Neuron (in vitro differentiated cells): ENCODE measurements at regions not wholly inside any gene's neighbourhood (a gene's known extent, or its start where the extent isn't known, plus 50 kb on each side); places are given as distances from the start of the nearest gene placed in this dataset.

Experiments used
- H2AFZ ChIP-seq: one replicate; pipeline ENCODE4 v1.6.1; 2013; ENCODE audit warnings: low read depth, mild to moderate bottlenecking, inconsistent platforms, low read length, moderate library complexity
- H3K27me3 ChIP-seq: one replicate; pipeline ENCODE4 v1.6.1; 2013; ENCODE audit warnings: low read length; ENCODE audit not compliant: insufficient read depth
- H3K36me3 ChIP-seq: one replicate; pipeline ENCODE4 v1.6.1; 2013; ENCODE audit warnings: low read length; ENCODE audit not compliant: insufficient read depth
- H3K4me1 ChIP-seq: one replicate; pipeline ENCODE4 v1.6.1; 2013; ENCODE audit warnings: low read length; ENCODE audit not compliant: insufficient read depth
- H3K4me3 ChIP-seq: 2 replicates; pipeline ENCODE4 v1.5.1; 2013; ENCODE audit warnings: mild to moderate bottlenecking, low read length, moderate library complexity
- H3K9me3 ChIP-seq: one replicate; pipeline ENCODE4 v1.6.1; 2013; ENCODE audit warnings: low read length

- no peaks in the 10 kb centered on the region for H3K36me3 ChIP-seq
- H2AFZ ChIP-seq: peak overlapping the region; percentile 46
- H3K9me3 ChIP-seq: no peaks in the 10 kb centered on the region
- H3K4me1 ChIP-seq: no peaks in the 10 kb centered on the region
- no peaks in the 10 kb centered on the region for H3K27me3 ChIP-seq
- H3K4me3 ChIP-seq: no peak overlapping the region
These were observed 529.1 kb downstream of the ZNF804A start for GRCh38 chr2:185127412-185127811.

- H3K4me3 ChIP-seq: no peak overlapping the region
These were observed 530.0 kb downstream of the ZNF804A start for GRCh38 chr2:185128346-185128745.

DNA sequence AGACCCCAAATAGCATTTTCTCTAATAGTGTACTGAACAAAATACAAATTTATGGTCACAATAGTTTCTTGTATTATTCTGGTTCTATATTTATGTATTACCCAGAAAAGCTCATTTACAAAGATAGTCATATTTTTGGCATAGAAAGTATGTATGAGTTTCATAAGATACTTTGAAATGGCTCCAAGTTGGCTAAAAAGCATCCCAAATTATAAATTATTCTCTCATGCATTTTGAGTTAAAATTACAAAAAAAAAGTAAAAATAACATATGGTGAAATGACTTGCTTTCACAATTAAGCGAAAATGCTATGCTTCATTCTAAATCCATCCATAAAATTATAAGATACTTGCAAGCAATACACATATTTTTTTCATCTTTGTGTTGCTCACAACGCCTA lies 530.7 kb downstream of the ZNF804A start:
- no peak overlapping the region for H2AFZ ChIP-seq
- H3K27me3 ChIP-seq: no peaks in the 10 kb centered on the region
- no peak overlapping the region for H3K4me3 ChIP-seq
- no peaks in the 10 kb centered on the region for H3K36me3 ChIP-seq
- no peaks in the 10 kb centered on the region for H3K9me3 ChIP-seq
- no peaks in the 10 kb centered on the region for H3K4me1 ChIP-seq

More at GRCh38 chr2:185128346-185128745, 530.0 kb downstream of the ZNF804A start:
- H3K4me1 ChIP-seq: no peaks in the 10 kb centered on the region
- H2AFZ ChIP-seq: no peak overlapping the region
- no peaks in the 10 kb centered on the region for H3K9me3 ChIP-seq
- H3K36me3 ChIP-seq: no peaks in the 10 kb centered on the region
- no peaks in the 10 kb centered on the region for H3K27me3 ChIP-seq

- no peaks in the 10 kb centered on the region for H3K36me3 ChIP-seq
- no peak overlapping the region for H2AFZ ChIP-seq
- H3K27me3 ChIP-seq: no peaks in the 10 kb centered on the region
- H3K4me3 ChIP-seq: no peak overlapping the region
- no peaks in the 10 kb centered on the region for H3K4me1 ChIP-seq
- H3K9me3 ChIP-seq: no peaks in the 10 kb centered on the region
These were observed 532.4 kb downstream of the ZNF804A start for GRCh38 chr2:185130685-185131084.

- Histone ChIP-seq H3K9me3 (no peaks in the 10 kb centered on the region), H3K4me1 (no peaks in the 10 kb centered on the region), H3K27me3 (no peaks in the 10 kb centered on the region), H3K4me3 (no peak overlapping the region), H2AFZ (no peak overlapping the region), H3K36me3 (no peaks in the 10 kb centered on the region)
These were observed 534.2 kb downstream of the ZNF804A start for GRCh38 chr2:185132501-185133041.

DNA sequence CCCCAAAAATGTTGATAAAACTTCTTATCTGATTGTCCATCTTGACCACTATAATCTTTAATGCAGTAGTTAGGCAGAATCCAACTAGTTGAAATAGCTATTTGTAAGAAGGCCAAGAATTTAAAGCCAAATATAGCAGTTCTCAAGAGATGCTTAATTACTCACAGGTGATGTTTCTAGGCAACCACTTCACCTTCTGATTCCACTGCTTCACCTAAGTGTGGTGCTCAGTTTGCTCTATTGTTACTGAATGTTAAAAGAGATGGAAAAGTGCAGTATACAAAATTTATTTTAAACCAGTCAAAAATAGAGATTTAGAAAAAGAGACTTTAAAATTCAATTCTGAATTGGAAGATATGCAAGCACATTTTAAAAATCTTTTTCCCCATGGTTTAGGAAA lies 539.4 kb downstream of the ZNF804A start:
- H3K4me1 ChIP-seq: no peaks in the 10 kb centered on the region
- H3K4me3 ChIP-seq: no peak overlapping the region
- no peaks in the 10 kb centered on the region for H3K27me3 ChIP-seq
- H2AFZ ChIP-seq: no peak overlapping the region
- no peaks in the 10 kb centered on the region for H3K36me3 ChIP-seq
- no peaks in the 10 kb centered on the region for H3K9me3 ChIP-seq

DNA sequence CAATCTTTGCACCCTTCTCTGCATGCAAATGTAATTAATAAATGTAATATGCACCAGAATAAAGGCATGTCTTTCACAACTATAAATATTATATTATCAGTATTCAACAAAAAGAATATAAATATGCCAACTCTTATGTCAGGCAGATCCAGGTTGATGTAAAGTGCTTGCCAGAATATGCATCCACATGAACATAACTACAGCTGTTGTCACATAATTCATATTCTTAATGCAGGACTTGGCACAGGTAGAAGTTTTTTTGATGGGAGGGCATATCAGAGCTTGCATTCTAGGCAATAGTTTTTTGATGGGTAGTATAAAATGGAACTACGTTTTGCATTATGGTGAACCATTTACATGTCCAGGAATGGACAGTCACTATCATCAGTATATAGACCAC lies 544.3 kb downstream of the ZNF804A start:
- no peaks in the 10 kb centered on the region for H3K27me3 ChIP-seq
- H2AFZ ChIP-seq: no peak overlapping the region
- H3K4me3 ChIP-seq: no peak overlapping the region
- no peaks in the 10 kb centered on the region for H3K36me3 ChIP-seq
- no peaks in the 10 kb centered on the region for H3K9me3 ChIP-seq
- no peaks in the 10 kb centered on the region for H3K4me1 ChIP-seq

DNA sequence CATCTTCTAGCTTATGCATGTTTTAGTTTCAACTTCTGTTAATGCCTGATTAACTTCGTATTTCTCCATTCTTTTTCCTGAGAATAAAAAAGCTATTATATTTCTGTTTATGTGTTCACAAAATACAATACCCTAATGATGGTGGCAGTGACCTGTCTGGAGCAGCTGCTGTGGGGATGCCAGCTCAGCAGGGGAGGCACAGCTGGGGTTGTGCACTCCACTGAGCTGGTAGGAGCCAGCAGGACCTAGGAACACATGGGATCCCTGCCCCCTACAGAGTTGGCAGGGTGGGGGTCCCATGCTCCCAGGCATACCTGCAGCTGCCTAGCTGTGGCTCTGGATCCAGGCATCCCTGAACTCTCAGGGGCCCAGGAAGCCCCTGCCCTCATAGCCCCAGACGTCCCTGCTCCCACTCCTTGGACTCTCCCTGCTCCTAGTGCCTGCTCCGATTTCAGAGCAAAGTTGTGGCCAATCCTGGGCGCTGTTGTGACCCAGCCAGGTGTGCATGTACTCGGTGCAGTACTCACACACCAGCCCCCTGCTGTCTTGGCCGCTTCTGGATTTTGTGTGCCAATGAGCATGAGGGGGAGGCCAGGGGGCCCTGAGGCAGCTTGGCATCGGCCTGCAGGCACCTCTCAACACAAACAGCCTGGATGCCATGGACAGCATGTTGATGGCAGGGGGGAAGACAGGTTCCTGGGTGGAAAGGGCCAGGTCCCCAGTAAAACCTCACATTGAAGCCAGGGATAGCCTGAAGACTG lies 546.0 kb downstream of the ZNF804A start:
- no peaks in the 10 kb centered on the region for H3K4me1 ChIP-seq
- no peaks in the 10 kb centered on the region for H3K27me3 ChIP-seq
- H3K9me3 ChIP-seq: no peaks in the 10 kb centered on the region
- H3K4me3 ChIP-seq: no peak overlapping the region
- H2AFZ ChIP-seq: no peak overlapping the region
- H3K36me3 ChIP-seq: no peaks in the 10 kb centered on the region

DNA sequence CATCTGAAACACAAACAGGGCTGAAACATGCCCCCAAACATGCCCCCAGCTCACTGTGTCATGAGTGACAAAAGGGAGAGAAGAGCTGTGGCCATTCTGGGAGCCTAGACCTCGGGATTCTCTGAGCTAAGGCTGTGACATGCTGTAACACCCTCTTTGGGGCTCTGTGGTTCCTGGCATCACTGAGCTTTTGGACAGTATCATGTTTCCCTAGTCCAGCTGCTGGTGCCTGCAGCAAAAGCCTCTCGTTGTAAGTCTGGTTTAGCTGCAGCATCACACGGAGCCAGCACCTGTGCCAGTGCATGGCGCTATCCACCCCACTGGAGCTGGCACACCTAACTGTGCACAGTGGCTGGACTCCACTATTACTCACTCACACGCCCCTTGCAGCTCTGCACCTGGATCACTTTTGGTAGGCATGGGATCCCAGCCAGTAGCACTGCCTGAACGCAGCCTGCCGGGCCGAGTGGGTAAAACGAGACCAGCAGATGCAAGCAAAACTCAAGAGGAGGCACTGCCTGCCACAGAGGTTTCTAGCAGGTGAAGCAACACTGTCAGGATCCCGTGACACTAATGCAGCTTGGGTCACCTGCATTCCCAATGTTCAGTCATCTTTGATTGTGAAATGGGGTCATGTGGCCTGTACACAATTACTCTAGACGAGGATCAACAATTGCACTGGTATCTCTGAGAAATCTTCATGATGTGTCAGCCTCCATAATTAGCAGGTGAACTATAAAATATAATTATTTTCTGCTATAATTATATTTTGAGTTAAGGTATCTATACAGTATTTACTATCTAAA lies 547.2 kb downstream of the ZNF804A start:
- Histone ChIP-seq H3K4me1 (no peaks in the 10 kb centered on the region), H2AFZ (no peak overlapping the region), H3K27me3 (no peaks in the 10 kb centered on the region), H3K9me3 (no peaks in the 10 kb centered on the region), H3K36me3 (no peaks in the 10 kb centered on the region), H3K4me3 (no peak overlapping the region)

- Histone ChIP-seq H2AFZ (no peak overlapping the region), H3K9me3 (no peaks in the 10 kb centered on the region), H3K4me3 (no peak overlapping the region), H3K36me3 (no peaks in the 10 kb centered on the region), H3K27me3 (no peaks in the 10 kb centered on the region), H3K4me1 (no peaks in the 10 kb centered on the region)
These were observed 549.0 kb downstream of the ZNF804A start for GRCh38 chr2:185147361-185147760.

DNA sequence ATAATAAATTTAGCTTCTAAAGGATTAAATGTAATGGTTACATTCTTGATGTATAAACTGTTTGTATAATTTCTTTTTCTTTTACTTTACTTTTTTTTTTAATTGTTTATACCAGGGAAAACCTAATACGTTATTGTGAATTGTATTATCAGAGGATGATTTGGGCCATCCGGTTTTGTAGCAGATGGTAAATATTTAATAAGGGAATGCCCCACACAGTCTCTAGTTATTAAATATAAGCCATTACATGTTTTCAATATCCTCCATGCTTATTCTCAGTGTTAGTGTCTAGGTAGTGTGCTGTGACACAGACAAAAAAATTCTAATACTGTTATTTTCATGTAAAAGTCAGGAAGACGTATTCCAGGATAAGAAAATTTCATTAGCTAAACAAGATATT lies 553.9 kb downstream of the ZNF804A start:
- H3K4me3 ChIP-seq: no peak overlapping the region
- H3K27me3 ChIP-seq: no peaks in the 10 kb centered on the region
- no peaks in the 10 kb centered on the region for H3K9me3 ChIP-seq
- H3K4me1 ChIP-seq: no peaks in the 10 kb centered on the region
- no peaks in the 10 kb centered on the region for H3K36me3 ChIP-seq
- no peak overlapping the region for H2AFZ ChIP-seq

- H3K36me3 ChIP-seq: no peaks in the 10 kb centered on the region
These were observed 563.4 kb downstream of the ZNF804A start for GRCh38 chr2:185161701-185162100.

GRCh38 chr2:185174353-185174752 lies 564.3 kb upstream of the FSIP2 start:
- H2AFZ ChIP-seq: peak overlapping the region; percentile 10
- no peak overlapping the region for H3K4me3 ChIP-seq
- no peaks in the 10 kb centered on the region for H3K27me3 ChIP-seq
- H3K36me3 ChIP-seq: no peaks in the 10 kb centered on the region
- H3K4me1 ChIP-seq: no peaks in the 10 kb centered on the region
- H3K9me3 ChIP-seq: no peaks in the 10 kb centered on the region

More at GRCh38 chr2:185161701-185162100, 563.4 kb downstream of the ZNF804A start:
- Histone ChIP-seq H3K4me3 (no peak overlapping the region), H2AFZ (no peak overlapping the region), H3K4me1 (no peaks in the 10 kb centered on the region), H3K27me3 (no peaks in the 10 kb centered on the region), H3K9me3 (no peaks in the 10 kb centered on the region)
